ENCODE measurements at regions not wholly inside any gene's neighbourhood (a gene's known extent, or its start where the extent isn't known, plus 50 kb on each side); places are given as distances from the start of the nearest gene placed in this dataset.

GRCh38 chr7:97377713-97378112 lies 260.2 kb downstream of the SDHAF3 start:
- TF ChIP-seq CTCF (IDR thresholded peaks at IDR 0.05; ENCODE audit: low read length) (no peak), EZH2 (IDR thresholded peaks at IDR 0.05; ENCODE audit: borderline replicate concordance, low read length) (no peak)

Measured in OCI-LY1 (cell line).